Neural progenitor cell (in vitro differentiated cells): ENCODE measurements at regions not wholly inside any gene's neighbourhood (a gene's known extent, or its start where the extent isn't known, plus 50 kb on each side); places are given as distances from the start of the nearest gene placed in this dataset.

Experiments used
- CTCF ChIP-seq: fragments of 200-600 bp; sonication (generic); IDR thresholded peaks from 2 replicates; pipeline ENCODE4 v1.5.1; 2017; ENCODE audit warnings: antibody characterized with exemption, mild to moderate bottlenecking
- EZH2 ChIP-seq: fragments of 200-600 bp; sonication (generic); IDR thresholded peaks from 2 replicates; pipeline ENCODE4 v1.6.1; 2017; ENCODE audit warnings: antibody characterized with exemption, mild to moderate bottlenecking, moderate library complexity

- TF ChIP-seq CTCF, result no peak
- TF ChIP-seq EZH2, result no peak
Measured at GRCh38 chr2:144586476-144586875, 66.6 kb upstream of the ZEB2 start.
